GM12892 (cell line): ENCODE measurements at regions not wholly inside any gene's neighbourhood (a gene's known extent, or its start where the extent isn't known, plus 50 kb on each side); places are given as distances from the start of the nearest gene placed in this dataset.

Source experiments
- DNase-seq: peaks from one replicate; pipeline ENCODE4 v3.0.0; 2011; ENCODE audit not compliant: insufficient read length
- FAIRE-seq: peaks from 2 replicates; lab custom pipeline; 2011; peaks lifted over from hg19 to GRCh38; lab: Jason Lieb, UNC
- POLR2A ChIP-seq: IDR thresholded peaks from 2 replicates; pipeline ENCODE4 v1.6.1; 2011; ENCODE audit warnings: low read depth, low read length, control low read depth
- POLR2AphosphoS5 ChIP-seq: IDR thresholded peaks from 2 replicates; pipeline ENCODE4 v1.6.1; 2011; ENCODE audit warnings: low read depth, low read length, control low read depth
- TAF1 ChIP-seq: IDR thresholded peaks from 2 replicates; pipeline ENCODE4 v1.6.1; 2011; ENCODE audit warnings: low read depth, mild to moderate bottlenecking, control low read depth, low read length, borderline replicate concordance

GRCh38 chr15:48062148-48062872 is 58.5 kb upstream of the SLC24A5 start:
- FAIRE-seq (no peak), DNase-seq (no peak)
- TF ChIP-seq POLR2A, result no peak
- TF ChIP-seq TAF1, result no peak

GRCh38 chr15:48063411-48063985 is 57.3 kb upstream of the SLC24A5 start:
- FAIRE-seq (no peak), DNase-seq (no peak)
- TF ChIP-seq TAF1 (no peak), POLR2A (no peak), POLR2AphosphoS5 (no peak)

GRCh38 chr15:48064421-48064820 is 56.4 kb upstream of the SLC24A5 start:
- DNase-seq (no peak), FAIRE-seq (no peak)

GRCh38 chr15:48066456-48066855 is 54.3 kb upstream of the SLC24A5 start:
- TF ChIP-seq POLR2A, result no peak
- no peak for TF ChIP-seq POLR2AphosphoS5
- TF ChIP-seq TAF1, result no peak
- DNase-seq (no peak), FAIRE-seq (no peak)

More at GRCh38 chr15:48064421-48064820, 56.4 kb upstream of the SLC24A5 start:
- TF ChIP-seq TAF1 (no peak), POLR2A (no peak), POLR2AphosphoS5 (no peak)
